ENCODE measurements at regions not wholly inside any gene's neighbourhood (a gene's known extent, or its start where the extent isn't known, plus 50 kb on each side); places are given as distances from the start of the nearest gene placed in this dataset.
"Not testable (repeated sequence)": the region's sequence is repeated elsewhere in the genome, so short reads cannot be mapped to it uniquely, and the experiment has no call there.

DNA sequence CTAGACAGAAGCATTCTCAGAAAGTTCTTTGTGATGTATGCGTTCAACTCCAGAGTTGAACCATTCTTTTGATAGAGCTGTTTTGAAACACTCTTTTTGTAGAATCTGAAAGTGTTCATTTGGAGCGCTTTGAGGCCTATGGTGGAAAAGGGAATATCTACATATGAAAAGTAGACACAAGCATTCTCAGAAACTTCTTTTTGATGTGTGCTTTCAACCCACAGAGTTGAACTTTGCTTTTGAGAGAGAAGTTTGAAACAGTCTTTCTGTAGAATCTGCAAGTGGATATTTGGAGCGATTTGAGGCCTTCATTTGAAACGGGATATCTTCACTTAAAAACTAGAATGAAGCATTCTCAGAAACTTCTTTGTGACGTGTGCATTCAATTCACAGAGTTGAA lies 582.6 kb upstream of the ZNF337 start:
- no peak for TF ChIP-seq CTCF (IDR thresholded peaks at IDR 0.05; ENCODE audit: borderline replicate concordance, insufficient read depth, low read depth, low read length)
- H3K4me3 ChIP-seq (ENCODE audit: low read depth, low read length), result no peak overlapping the region

DNA sequence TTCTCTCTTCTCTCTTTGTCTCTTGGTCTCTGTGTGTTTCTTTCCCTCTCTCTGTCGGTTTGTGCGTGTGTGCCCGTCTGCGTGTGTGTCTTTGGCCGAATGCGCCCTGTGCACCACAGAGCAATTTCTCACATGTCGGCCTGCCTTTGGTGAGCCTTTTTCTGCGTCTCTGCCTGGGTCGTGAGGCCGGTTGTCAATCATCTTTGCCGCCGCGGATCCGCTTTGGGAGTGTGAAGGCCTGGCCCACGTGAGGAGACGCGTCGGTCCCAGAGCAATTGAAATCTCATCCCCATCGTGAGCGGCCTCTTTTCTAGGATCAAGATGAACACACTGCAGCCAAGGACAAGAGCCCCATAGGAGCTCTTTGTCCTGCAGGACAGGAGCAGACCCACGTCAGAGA lies 580.7 kb upstream of the ZNF337 start:
- TF ChIP-seq CTCF (IDR thresholded peaks at IDR 0.05; ENCODE audit: borderline replicate concordance, insufficient read depth, low read depth, low read length), result no peak
- H3K4me3 ChIP-seq (ENCODE audit: low read depth, low read length), result no peak overlapping the region

GRCh38 chr20:26276554-26277210 lies 580.0 kb upstream of the ZNF337 start:
- no peak for TF ChIP-seq CTCF (IDR thresholded peaks at IDR 0.05; ENCODE audit: borderline replicate concordance, insufficient read depth, low read depth, low read length)
- no peak overlapping the region for H3K4me3 ChIP-seq (ENCODE audit: low read depth, low read length)

GRCh38 chr20:26268762-26269161 lies 572.1 kb upstream of the ZNF337 start:
- not testable (repeated sequence) for H3K4me3 ChIP-seq (ENCODE audit: low read depth, low read length)

DNA sequence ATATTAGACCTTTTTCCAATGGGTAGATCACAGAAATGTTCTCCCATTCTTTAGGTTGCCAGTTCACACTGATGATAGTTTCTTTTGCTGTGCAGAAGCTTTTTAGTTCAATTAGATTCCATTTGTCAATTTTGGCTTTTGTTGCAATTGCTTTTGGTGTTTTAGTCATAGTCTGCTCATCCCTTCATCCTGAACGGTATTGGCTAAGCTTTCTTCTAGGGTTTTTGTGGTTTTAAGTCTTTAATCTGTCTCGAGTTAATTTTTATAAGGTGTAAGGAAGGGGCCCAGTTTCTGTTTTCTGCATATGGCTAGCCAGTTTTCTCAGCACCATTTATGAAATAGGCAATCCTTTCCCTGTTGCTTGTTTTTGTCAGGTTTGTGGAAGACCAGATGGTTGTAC lies 564.3 kb upstream of the ZNF337 start:
- H3K4me3 ChIP-seq (ENCODE audit: low read depth, low read length), result not testable (repeated sequence)

DNA sequence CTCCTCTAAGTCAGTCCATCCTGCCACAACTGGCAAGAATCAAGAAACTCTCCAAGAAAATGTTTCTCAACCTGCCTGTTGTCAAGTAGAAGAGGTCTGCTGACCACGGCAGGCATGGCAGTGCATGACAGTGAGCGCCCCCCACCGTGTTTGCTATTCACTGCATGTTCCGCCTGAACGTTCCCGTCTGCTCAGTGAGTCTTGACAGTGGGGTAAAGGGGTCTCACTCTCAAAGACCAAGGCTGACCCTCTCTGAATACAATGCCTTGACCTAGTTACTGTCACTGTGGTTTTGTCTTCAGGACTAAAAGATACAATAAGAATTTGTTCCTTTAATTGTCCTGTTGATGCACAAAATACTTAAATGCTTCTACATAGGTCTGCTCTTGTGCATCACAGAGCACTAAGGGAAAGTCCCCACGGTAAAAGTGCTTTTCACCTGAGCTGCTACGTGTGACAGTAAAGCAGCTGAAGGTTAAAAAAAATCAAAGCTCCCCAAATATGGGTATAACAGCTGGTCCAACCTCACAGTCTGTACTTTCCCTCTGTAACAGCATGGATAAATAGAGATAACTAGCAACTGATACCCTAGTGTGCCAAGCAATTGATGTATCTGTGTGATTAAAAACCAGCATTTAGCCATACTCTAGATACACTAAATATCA lies 555.8 kb upstream of the ZNF337 start:
- H3K4me3 ChIP-seq (ENCODE audit: low read depth, low read length), result not testable (repeated sequence)

- not testable (repeated sequence) for H3K4me3 ChIP-seq (ENCODE audit: low read depth, low read length)
Measured at GRCh38 chr20:26251376-26251775, 554.7 kb upstream of the ZNF337 start.

DNA sequence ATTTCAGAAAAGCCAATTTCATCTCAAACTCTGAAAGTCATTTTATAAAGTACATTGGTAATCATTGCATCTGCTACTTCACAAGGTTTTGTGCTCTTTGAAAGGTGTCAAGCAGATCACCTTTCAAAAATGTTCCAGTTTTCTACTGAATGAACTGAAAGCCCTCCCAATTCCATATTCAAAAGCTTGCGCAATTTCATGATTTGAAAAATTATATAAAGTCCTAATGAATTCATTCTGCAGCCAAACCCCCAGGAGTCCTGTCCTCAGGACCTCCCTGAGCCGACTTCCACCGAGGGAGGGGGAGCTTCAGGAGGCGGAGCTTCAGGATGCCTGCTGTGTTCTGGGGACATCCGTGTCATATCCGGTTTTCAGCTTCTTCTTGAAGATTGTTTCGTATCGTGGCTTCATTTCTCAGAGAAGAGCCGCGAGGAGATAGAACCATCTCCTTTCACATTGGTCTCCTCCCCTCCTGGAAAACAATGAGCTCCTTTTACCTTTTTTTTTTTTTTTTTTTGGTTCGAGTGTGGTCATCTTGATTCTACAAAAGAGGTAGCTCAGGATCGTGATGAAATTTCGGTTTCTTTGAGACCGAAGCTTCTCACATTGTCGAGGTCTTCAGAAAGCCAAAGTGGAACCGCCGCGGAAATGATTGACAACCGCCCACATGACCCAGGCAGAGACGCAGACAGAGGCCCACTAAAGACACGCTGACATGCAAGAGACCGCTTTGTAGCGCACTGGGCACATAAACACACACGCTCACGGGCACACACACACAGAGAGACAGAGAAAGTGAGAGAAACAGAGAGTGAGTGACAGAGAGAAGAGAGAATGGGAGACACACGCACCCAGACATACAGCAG lies 553.8 kb upstream of the ZNF337 start:
- not testable (repeated sequence) for H3K4me3 ChIP-seq (ENCODE audit: low read depth, low read length)

DNA sequence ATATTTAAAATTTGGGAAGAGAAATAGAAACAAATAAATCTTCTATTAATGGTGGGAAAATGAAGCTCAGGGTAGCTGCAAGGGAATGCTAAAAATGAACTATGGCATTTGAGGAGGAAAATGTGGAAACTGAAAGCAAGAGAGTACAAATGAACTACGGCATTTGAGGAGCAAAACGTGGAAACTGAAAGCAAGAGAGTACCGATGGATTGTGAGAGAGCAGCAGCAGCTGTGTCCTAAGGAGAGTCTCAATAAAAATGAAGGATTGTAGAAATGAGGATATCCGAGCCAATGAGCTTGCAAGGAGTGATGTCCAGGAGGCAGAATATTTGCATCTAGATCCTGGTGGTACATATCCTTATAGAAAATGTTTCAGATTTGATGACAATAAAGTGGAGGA lies 547.1 kb upstream of the ZNF337 start:
- TF ChIP-seq CTCF (IDR thresholded peaks at IDR 0.05; ENCODE audit: borderline replicate concordance, insufficient read depth, low read depth, low read length), result no peak
- no peak overlapping the region for H3K4me3 ChIP-seq (ENCODE audit: low read depth, low read length)

GRCh38 chr20:26220609-26221008 lies 524.0 kb upstream of the ZNF337 start:
- not testable (repeated sequence) for H3K4me3 ChIP-seq (ENCODE audit: low read depth, low read length)

DNA sequence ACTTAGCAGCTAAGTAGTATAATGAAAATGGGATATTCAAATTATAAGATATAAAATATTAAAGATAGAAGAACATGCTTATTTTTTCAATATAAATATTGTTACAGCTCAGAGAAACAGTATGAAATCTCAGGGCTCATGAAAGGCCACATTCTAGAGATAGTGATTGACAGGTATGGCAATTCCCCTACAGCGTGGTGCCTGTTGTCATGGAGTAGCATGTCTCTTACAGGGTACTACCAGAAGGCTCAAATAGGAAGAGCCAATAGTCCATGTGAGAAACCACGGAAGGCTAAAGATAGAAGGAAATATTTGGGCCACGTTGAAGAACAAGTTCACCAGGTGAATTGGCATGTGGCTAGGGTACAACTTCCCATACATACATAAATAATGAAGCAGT lies 522.9 kb upstream of the ZNF337 start:
- H3K4me3 ChIP-seq (ENCODE audit: low read depth, low read length), result not testable (repeated sequence)

Data from GM12875 (cell line).